ENCODE measurements at regions not wholly inside any gene's neighbourhood (a gene's known extent, or its start where the extent isn't known, plus 50 kb on each side); places are given as distances from the start of the nearest gene placed in this dataset.
"Not testable (repeated sequence)": the region's sequence is repeated elsewhere in the genome, so short reads cannot be mapped to it uniquely, and the experiment has no call there.

GRCh38 chr10:80697926-80698325 lies 160.2 kb downstream of the SH2D4B start:
- DNase-seq, result no peak

GRCh38 chr10:80699602-80700039 lies 161.9 kb downstream of the SH2D4B start:
- peak; percentile 1 for DNase-seq

- no peak for DNase-seq
These were observed 162.6 kb downstream of the SH2D4B start for GRCh38 chr10:80700252-80700651.

- no peak for DNase-seq
These were observed 163.2 kb downstream of the SH2D4B start for GRCh38 chr10:80700760-80701444.

- DNase-seq, result no peak
These were observed 164.0 kb downstream of the SH2D4B start for GRCh38 chr10:80701706-80702105.

GRCh38 chr10:80702143-80702542 lies 164.4 kb downstream of the SH2D4B start:
- DNase-seq, result no peak

- DNase-seq, result no peak
These were observed 168.2 kb downstream of the SH2D4B start for GRCh38 chr10:80705899-80706298.

- no peak for DNase-seq
These were observed 170.5 kb downstream of the SH2D4B start for GRCh38 chr10:80708185-80708584.

- no peak for DNase-seq
These were observed 171.1 kb downstream of the SH2D4B start for GRCh38 chr10:80708808-80709207.

GRCh38 chr10:80709866-80710265 lies 172.2 kb downstream of the SH2D4B start:
- DNase-seq, result no peak

GRCh38 chr10:80713398-80713928 lies 175.8 kb downstream of the SH2D4B start:
- no peak for DNase-seq

- no peak for DNase-seq
These were observed 176.9 kb downstream of the SH2D4B start for GRCh38 chr10:80714566-80714965.

- DNase-seq, result no peak
These were observed 180.3 kb downstream of the SH2D4B start for GRCh38 chr10:80718024-80718423.

- DNase-seq, result no peak
These were observed 182.2 kb downstream of the SH2D4B start for GRCh38 chr10:80719935-80720334.

GRCh38 chr10:80720549-80720948 lies 182.8 kb downstream of the SH2D4B start:
- DNase-seq, result no peak

- DNase-seq, result not testable (repeated sequence)
These were observed 190.7 kb downstream of the SH2D4B start for GRCh38 chr10:80728354-80728753.

- DNase-seq, result no peak
These were observed 192.2 kb downstream of the SH2D4B start for GRCh38 chr10:80729896-80730295.

- no peak for DNase-seq
These were observed 192.8 kb downstream of the SH2D4B start for GRCh38 chr10:80730522-80730921.

- DNase-seq, result no peak
These were observed 196.9 kb downstream of the SH2D4B start for GRCh38 chr10:80734589-80734988.

- DNase-seq, result no peak
These were observed 199.5 kb downstream of the SH2D4B start for GRCh38 chr10:80737209-80737608.

GRCh38 chr10:80739328-80739727 lies 201.6 kb downstream of the SH2D4B start:
- no peak for DNase-seq

GRCh38 chr10:80739963-80740715 lies 202.4 kb downstream of the SH2D4B start:
- no peak for DNase-seq

- DNase-seq, result no peak
These were observed 203.6 kb downstream of the SH2D4B start for GRCh38 chr10:80741278-80741677.

- DNase-seq, result no peak
These were observed 212.6 kb downstream of the SH2D4B start for GRCh38 chr10:80750268-80750667.

Measured in NCI-H748 treated with DMSO at 0.1 percent for 48 hours (cell line).